Ramos (cell line): ENCODE measurements at regions not wholly inside any gene's neighbourhood (a gene's known extent, or its start where the extent isn't known, plus 50 kb on each side); places are given as distances from the start of the nearest gene placed in this dataset.
"Not testable (repeated sequence)": the region's sequence is repeated elsewhere in the genome, so short reads cannot be mapped to it uniquely, and the experiment has no call there.

ENCODE experiments used
- in situ Hi-C: fragments of 300-500 bp; cut with MboI; formaldehyde crosslinking; loops from one replicate; pipeline ENCODE4 v1.14.3; 2022; ENCODE audit warnings: low sequenced_read_pairs; ENCODE audit not compliant: unreplicated experiment

GRCh38 chr7:86214734-86215133, 429.0 kb upstream of the GRM3 start:
- in situ Hi-C loops = no loop called here

GRCh38 chr7:86212976-86213375, 430.7 kb upstream of the GRM3 start:
- in situ Hi-C loops = no loop called here

- in situ Hi-C loops = no loop called here
Measured at GRCh38 chr7:86209036-86209435, 434.7 kb upstream of the GRM3 start.

- in situ Hi-C loops = no loop called here
Measured at GRCh38 chr7:86207740-86208139, 436.0 kb upstream of the GRM3 start.

GRCh38 chr7:86202833-86203232, 440.9 kb upstream of the GRM3 start:
- in situ Hi-C loops = no loop called here

GRCh38 chr7:86201767-86202166, 441.9 kb upstream of the GRM3 start:
- in situ Hi-C loops = no loop called here

GRCh38 chr7:86199881-86200614, 443.7 kb upstream of the GRM3 start:
- in situ Hi-C loops = no loop called here

GRCh38 chr7:86190351-86190750, 453.4 kb upstream of the GRM3 start:
- in situ Hi-C loops = no loop called here

- in situ Hi-C loops = no loop called here
Measured at GRCh38 chr7:86181474-86181873, 462.2 kb upstream of the GRM3 start.

- in situ Hi-C loops = no loop called here
Measured at GRCh38 chr7:86164827-86165226, 478.9 kb upstream of the GRM3 start.

GRCh38 chr7:86158111-86158510, 485.6 kb upstream of the GRM3 start:
- in situ Hi-C loops = no loop called here

GRCh38 chr7:86155623-86156022, 488.1 kb upstream of the GRM3 start:
- in situ Hi-C loops = no loop called here

GRCh38 chr7:86152926-86153325, 490.8 kb upstream of the GRM3 start:
- in situ Hi-C loops = no loop called here

- in situ Hi-C loops = no loop called here
Measured at GRCh38 chr7:86149024-86149665, 494.6 kb upstream of the GRM3 start.

GRCh38 chr7:86148501-86148900, 495.2 kb upstream of the GRM3 start:
- in situ Hi-C loops = no loop called here

- in situ Hi-C loops = no loop called here
Measured at GRCh38 chr7:86137343-86137742, 506.4 kb upstream of the GRM3 start.

GRCh38 chr7:86130268-86130667, 513.4 kb upstream of the GRM3 start:
- in situ Hi-C loops = no loop called here

GRCh38 chr7:86123476-86123875, 520.2 kb upstream of the GRM3 start:
- in situ Hi-C loops = no loop called here

- in situ Hi-C loops = no loop called here
Measured at GRCh38 chr7:86094166-86094669, 549.5 kb upstream of the GRM3 start.

- in situ Hi-C loops = no loop called here
Measured at GRCh38 chr7:86091369-86091768, 552.3 kb upstream of the GRM3 start.

GRCh38 chr7:86089455-86089854, 554.3 kb upstream of the GRM3 start:
- in situ Hi-C loops = no loop called here

- in situ Hi-C loops = not testable (repeated sequence)
Measured at GRCh38 chr7:86064572-86064971, 579.1 kb upstream of the GRM3 start.
